ENCODE measurements at regions not wholly inside any gene's neighbourhood (a gene's known extent, or its start where the extent isn't known, plus 50 kb on each side); places are given as distances from the start of the nearest gene placed in this dataset.

- TF ChIP-seq CTCF (IDR thresholded peaks at IDR 0.05) (no peak), POLR2A (IDR thresholded peaks at IDR 0.05) (no peak)
These were observed 654.2 kb upstream of the STEAP1 start for GRCh38 chr7:89500084-89500483.

Data from right lobe of liver (tissue), 4 donors.